ENCODE measurements at regions not wholly inside any gene's neighbourhood (a gene's known extent, or its start where the extent isn't known, plus 50 kb on each side); places are given as distances from the start of the nearest gene placed in this dataset.

GRCh38 chr6:1257778-1258177 lies 54.1 kb upstream of the FOXQ1 start:
- no peak for DNase-seq

GRCh38 chr6:1256435-1257008 lies 55.4 kb upstream of the FOXQ1 start:
- no peak for DNase-seq

DNA sequence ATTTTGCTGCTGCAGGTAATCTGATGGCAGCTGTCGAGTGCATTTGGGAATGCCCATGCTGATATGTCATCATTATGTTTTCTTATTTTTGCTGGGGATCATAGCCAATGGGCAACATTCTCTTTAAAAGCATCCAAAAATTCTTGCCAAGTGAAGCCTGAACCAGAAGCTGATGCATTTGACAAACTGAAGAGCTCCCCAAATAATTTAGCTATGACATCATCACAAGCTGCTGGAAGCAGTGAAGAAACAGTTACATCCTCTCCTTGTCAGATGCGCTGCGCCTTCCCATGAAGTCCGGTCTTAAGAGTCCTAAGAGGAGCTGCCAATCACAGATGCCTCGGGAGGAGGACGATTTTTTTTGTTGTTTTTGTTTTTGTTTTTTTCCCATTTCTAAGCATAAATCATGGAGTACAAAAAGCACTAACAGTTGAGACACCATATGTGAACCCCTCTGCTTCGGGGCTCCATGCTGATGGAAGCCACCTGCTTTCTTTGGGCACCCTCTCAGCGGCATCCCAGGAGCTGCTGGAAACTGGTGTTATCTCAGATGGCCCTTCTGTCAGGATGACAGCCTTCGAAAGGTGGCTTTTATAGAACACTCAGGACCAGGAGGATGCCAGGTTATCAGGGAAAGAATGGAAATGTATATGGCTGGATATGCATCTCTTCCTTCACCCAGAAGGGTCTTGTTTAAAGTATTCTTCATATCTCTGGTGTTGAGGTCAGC lies 56.1 kb upstream of the FOXQ1 start:
- no peak for DNase-seq

DNA sequence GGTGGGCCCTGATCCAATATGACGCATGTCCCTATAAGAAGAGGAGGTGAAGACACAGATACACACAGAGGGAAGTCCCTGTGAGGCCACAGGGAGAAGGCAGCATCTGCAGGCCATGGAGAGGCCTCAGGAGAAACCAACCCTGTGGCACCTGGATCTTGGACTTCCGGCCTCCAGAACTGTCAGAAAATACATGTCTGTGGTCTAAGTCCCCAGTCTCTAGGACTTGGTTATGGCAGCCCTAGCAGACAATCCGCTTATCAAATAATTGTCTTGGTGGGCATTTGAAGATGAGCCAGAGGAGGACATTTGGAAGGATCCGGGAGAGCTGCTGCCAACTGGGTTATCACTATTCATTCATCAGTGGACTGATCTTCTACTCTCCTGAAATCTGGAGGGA lies 57.6 kb upstream of the FOXQ1 start:
- DNase-seq: no peak

- no peak for DNase-seq
These were observed 58.1 kb upstream of the FOXQ1 start for GRCh38 chr6:1253816-1254215.

- DNase-seq: no peak
These were observed 60.4 kb upstream of the FOXQ1 start for GRCh38 chr6:1251198-1252155.

- DNase-seq: no peak
These were observed 61.3 kb upstream of the FOXQ1 start for GRCh38 chr6:1250489-1251197.

DNA sequence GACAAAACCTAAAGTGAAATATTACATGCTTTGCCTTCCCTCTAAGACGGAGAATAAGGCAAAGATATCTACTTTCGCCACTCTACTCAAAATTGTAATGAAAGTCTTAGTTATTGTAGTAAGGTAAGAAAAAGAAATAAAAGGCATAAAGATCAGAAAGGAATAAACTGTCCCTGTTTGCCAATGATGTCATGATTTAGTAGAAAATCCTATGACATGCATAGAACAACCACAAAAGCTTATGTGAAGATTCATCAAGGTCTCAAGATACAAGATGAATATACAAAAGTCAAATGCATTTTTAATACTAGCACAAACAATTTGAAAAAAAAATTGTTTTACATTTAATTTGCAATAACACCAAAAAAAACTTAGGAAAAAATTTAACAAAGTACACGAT lies 64.0 kb upstream of the FOXQ1 start:
- DNase-seq: no peak

DNA sequence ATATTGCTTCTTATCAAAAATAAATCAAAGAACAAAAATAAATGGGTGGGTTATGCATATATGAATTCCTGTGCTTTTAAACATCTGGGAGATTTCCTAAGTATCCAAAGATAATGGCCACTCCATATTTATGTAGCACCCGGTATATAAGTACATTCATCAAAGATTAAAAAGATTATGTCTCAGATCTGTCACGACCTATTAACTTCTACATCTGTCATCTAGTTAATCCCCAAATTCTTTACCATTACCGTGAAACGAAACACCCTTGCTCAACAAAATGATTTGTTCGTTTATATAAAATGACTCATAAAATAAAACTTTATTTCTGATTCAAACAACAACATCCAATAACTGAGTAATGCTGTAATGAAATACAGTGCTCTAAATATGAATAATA lies 64.8 kb upstream of the FOXQ1 start:
- DNase-seq: no peak

GRCh38 chr6:1244941-1245340 lies 67.0 kb upstream of the FOXQ1 start:
- DNase-seq: no peak

GRCh38 chr6:1244278-1244677 lies 67.6 kb upstream of the FOXQ1 start:
- no peak for DNase-seq

GRCh38 chr6:1242446-1242845 lies 69.5 kb upstream of the FOXQ1 start:
- DNase-seq: no peak

- DNase-seq: no peak
These were observed 69.9 kb upstream of the FOXQ1 start for GRCh38 chr6:1242021-1242420.

DNA sequence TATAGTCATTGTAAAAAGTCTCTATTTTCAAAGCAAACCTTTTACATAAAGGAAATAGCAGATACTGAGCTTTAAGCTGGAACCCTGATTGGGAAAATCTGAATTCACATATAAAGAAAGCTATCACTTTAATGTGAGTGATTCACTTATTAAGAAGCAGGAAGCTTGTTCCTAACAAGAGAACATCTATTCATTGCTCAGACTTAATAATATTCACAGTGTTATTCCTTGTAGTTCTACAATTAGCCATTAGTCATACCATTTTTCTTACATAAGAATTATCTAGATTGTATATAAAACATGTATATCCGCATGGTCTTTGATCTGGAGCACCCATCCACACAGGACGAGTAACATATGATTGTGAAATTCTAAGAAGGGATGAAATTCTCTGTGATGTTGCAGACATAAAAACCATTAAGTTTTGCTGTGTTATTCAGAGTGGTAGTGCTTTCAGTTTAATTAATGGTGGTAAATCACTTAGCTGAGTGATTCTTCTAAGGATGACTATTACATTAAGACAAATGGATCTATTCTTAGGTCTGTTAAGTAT lies 71.1 kb upstream of the FOXQ1 start:
- no peak for DNase-seq

GRCh38 chr6:1239805-1240204 lies 72.1 kb upstream of the FOXQ1 start:
- no peak for DNase-seq

- DNase-seq: no peak
These were observed 73.9 kb upstream of the FOXQ1 start for GRCh38 chr6:1238040-1238439.

DNA sequence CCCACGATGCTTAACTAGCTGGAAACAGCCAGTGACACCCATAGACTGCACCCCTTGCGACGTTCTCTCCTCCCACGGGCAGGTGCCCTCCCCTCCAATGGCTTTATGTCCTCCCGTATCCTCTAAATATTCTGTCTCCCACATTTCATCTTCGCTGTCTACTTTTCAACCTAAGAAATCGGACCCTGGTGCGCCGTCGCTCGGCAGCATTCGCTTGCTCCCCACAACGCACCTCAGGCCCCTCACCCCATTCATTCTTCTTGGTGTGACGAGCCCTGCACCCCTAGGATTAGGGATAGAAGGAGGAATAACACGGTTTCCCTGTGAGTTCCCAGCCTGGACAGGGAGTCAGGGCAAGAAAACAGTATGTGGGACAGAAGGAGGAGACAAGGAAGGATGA lies 74.3 kb upstream of the FOXQ1 start:
- DNase-seq: no peak

GRCh38 chr6:1235825-1236224 lies 76.1 kb upstream of the FOXQ1 start:
- no peak for DNase-seq

GRCh38 chr6:1233924-1234323 lies 78.0 kb upstream of the FOXQ1 start:
- no peak for DNase-seq

- no peak for DNase-seq
These were observed 79.3 kb upstream of the FOXQ1 start for GRCh38 chr6:1232578-1232977.

- no peak for DNase-seq
These were observed 80.0 kb upstream of the FOXQ1 start for GRCh38 chr6:1231941-1232340.

DNA sequence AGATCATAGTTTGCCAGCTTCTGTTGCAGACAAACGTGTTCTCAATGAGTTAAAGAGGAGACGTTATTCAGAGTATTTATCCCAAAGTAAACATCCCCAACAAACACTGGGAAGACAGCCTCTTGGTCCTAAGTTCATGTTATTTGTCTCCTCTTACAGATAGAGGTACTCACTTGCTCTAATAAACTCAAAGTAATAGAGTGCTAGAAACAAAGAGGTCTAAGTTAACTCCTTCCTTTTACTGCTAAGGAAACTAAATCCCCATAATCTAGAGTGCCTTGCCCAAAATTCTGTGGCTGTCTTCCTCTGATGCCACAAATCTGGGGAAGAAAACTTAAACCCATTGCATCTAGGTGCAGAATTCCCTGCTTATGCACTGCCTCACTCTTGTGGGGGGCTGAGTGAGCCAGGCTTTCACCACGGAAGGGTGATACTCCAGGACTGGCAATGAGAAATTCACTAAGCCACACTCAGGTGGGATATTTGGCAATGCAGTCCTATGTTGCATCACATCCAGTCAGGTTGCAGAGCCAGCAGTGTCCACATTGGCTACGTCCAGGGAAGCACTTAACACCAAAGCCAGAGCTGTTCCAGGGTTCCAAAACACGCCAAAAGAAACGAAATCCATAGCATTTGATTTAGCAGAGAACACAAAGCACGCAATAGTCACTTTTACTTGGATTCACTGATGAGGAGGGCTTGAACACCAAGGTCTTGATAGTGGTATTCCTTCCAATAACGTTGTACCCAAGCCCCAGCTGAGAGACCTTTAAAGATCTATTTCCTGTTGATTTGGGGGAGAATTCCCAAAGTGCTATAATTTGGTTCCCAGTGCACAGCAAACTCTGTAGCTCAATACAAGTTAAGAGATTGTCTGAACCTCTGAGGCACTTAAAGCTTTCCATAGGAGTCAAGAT lies 81.0 kb upstream of the FOXQ1 start:
- DNase-seq: no peak

Data from NCI-H2081 treated with DMSO at 0.1 percent for 48 hours (cell line).